ENCODE measurements at regions not wholly inside any gene's neighbourhood (a gene's known extent, or its start where the extent isn't known, plus 50 kb on each side); places are given as distances from the start of the nearest gene placed in this dataset.

DNA sequence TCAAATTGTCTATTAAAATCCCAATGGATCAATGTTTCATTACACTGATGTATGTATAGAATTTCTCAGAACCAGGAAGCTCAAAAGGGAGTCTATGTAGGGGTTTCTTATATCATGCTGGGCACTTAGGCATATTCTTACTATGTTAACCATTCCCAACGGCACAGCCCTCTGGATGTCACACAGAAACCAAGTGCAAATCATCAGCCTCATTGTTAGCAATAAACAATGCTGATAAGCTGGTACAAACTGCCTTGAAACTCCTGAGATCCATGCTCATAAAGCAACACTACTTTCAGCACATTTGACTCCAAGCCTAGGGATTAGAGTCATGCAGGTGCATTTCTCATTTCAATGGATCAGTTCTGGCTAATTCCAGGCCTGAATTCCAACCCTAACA, 730.2 kb upstream of the SLC39A10 start:
- H4K20me1 ChIP-seq (ENCODE audit: insufficient read depth, low read length): no peaks in the 10 kb centered on the region
- H2AFZ ChIP-seq (ENCODE audit: low read depth, low read length): no peak overlapping the region
- no peaks in the 10 kb centered on the region for H3K79me2 ChIP-seq (ENCODE audit: low read length)
- no peak for TF ChIP-seq EZH2phosphoT487 (IDR thresholded peaks at IDR 0.05; ENCODE audit: low read depth)
- TF ChIP-seq, protein P1, sequence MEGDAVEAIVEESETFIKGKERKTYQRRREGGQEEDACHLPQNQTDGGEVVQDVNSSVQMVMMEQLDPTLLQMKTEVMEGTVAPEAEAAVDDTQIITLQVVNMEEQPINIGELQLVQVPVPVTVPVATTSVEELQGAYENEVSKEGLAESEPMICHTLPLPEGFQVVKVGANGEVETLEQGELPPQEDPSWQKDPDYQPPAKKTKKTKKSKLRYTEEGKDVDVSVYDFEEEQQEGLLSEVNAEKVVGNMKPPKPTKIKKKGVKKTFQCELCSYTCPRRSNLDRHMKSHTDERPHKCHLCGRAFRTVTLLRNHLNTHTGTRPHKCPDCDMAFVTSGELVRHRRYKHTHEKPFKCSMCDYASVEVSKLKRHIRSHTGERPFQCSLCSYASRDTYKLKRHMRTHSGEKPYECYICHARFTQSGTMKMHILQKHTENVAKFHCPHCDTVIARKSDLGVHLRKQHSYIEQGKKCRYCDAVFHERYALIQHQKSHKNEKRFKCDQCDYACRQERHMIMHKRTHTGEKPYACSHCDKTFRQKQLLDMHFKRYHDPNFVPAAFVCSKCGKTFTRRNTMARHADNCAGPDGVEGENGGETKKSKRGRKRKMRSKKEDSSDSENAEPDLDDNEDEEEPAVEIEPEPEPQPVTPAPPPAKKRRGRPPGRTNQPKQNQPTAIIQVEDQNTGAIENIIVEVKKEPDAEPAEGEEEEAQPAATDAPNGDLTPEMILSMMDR (IDR thresholded peaks at IDR 0.05; ENCODE audit: low read depth, low read length): no peak
- no peak overlapping the region for H3K27ac ChIP-seq (ENCODE audit: low read length)
- no peak overlapping the region for H3K4me2 ChIP-seq (ENCODE audit: low read length)
- H3K27me3 ChIP-seq (ENCODE audit: low read depth, low read length): no peaks in the 10 kb centered on the region
- no peak overlapping the region for H3K4me3 ChIP-seq (ENCODE audit: low read length)
- no peaks in the 10 kb centered on the region for H3K36me3 ChIP-seq (replicated peaks; ENCODE audit: low read depth, low read length)
- no peaks in the 10 kb centered on the region for H3K9me3 ChIP-seq (ENCODE audit: insufficient read depth, low read length)
- no peaks in the 10 kb centered on the region for H3K4me1 ChIP-seq (ENCODE audit: low read length)
- no peak overlapping the region for H3K9ac ChIP-seq (ENCODE audit: low read length)

DNA sequence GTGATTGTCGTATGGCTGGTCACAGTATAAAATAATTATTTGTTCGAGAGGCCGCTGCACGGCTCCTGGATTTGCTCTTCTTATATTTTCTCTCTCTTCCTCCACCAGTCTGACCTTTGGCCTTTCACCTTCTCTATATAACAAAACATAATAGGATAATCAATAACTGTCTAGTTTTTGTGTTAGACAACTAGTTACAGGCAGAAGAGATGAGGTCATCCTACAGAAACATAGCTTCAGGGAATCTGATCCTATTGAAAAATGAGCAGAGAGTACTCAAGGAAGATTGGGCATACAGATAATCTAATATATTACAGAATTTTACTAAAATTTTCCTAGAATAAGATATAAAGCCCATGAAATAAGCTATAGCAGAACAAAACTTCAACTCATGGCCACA, 731.3 kb upstream of the SLC39A10 start:
- Histone ChIP-seq H3K4me3 (ENCODE audit: low read length) (no peak overlapping the region), H3K79me2 (ENCODE audit: low read length) (no peaks in the 10 kb centered on the region), H3K27ac (ENCODE audit: low read length) (no peak overlapping the region), H3K4me1 (ENCODE audit: low read length) (no peaks in the 10 kb centered on the region), H3K27me3 (ENCODE audit: low read depth, low read length) (no peaks in the 10 kb centered on the region), H3K9me3 (ENCODE audit: insufficient read depth, low read length) (no peaks in the 10 kb centered on the region), H4K20me1 (ENCODE audit: insufficient read depth, low read length) (no peaks in the 10 kb centered on the region), H3K36me3 (replicated peaks; ENCODE audit: low read depth, low read length) (no peaks in the 10 kb centered on the region), H2AFZ (ENCODE audit: low read depth, low read length) (no peak overlapping the region), H3K4me2 (ENCODE audit: low read length) (no peak overlapping the region), H3K9ac (ENCODE audit: low read length) (no peak overlapping the region)
- TF ChIP-seq, protein P1 (IDR thresholded peaks at IDR 0.05; ENCODE audit: low read depth, low read length): no peak
- no peak for TF ChIP-seq EZH2phosphoT487 (IDR thresholded peaks at IDR 0.05; ENCODE audit: low read depth)

DNA sequence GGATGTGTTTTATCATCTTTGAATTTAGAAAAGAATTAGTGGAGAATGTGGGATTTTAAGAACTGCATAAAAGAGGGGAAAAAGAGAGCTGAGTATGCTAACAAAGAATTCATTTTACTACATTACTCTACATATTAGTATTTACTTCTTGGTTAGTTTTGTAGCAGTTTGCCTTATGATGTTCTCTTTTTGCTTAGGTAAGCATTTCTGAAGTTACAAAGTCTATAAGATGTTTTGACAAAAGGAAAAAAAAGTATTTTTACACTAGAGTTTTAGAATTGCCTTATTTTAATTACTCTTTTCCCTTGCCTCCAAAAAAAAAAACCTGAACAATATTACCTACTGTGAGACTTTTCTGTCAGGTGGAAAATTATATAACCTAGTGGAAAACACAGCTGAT, 739.5 kb upstream of the SLC39A10 start:
- H3K36me3 ChIP-seq (replicated peaks; ENCODE audit: low read depth, low read length): no peaks in the 10 kb centered on the region
- TF ChIP-seq, protein P1 (IDR thresholded peaks at IDR 0.05; ENCODE audit: low read depth, low read length): no peak
- TF ChIP-seq EZH2phosphoT487 (IDR thresholded peaks at IDR 0.05; ENCODE audit: low read depth): no peak
- H4K20me1 ChIP-seq (ENCODE audit: insufficient read depth, low read length): no peaks in the 10 kb centered on the region
- H3K4me1 ChIP-seq (ENCODE audit: low read length): no peaks in the 10 kb centered on the region
- H3K27me3 ChIP-seq (ENCODE audit: low read depth, low read length): no peaks in the 10 kb centered on the region
- no peak overlapping the region for H3K27ac ChIP-seq (ENCODE audit: low read length)
- no peaks in the 10 kb centered on the region for H3K79me2 ChIP-seq (ENCODE audit: low read length)
- no peak overlapping the region for H2AFZ ChIP-seq (ENCODE audit: low read depth, low read length)
- no peaks in the 10 kb centered on the region for H3K9me3 ChIP-seq (ENCODE audit: insufficient read depth, low read length)
- no peak overlapping the region for H3K9ac ChIP-seq (ENCODE audit: low read length)
- no peak overlapping the region for H3K4me2 ChIP-seq (ENCODE audit: low read length)
- H3K4me3 ChIP-seq (ENCODE audit: low read length): no peak overlapping the region

DNA sequence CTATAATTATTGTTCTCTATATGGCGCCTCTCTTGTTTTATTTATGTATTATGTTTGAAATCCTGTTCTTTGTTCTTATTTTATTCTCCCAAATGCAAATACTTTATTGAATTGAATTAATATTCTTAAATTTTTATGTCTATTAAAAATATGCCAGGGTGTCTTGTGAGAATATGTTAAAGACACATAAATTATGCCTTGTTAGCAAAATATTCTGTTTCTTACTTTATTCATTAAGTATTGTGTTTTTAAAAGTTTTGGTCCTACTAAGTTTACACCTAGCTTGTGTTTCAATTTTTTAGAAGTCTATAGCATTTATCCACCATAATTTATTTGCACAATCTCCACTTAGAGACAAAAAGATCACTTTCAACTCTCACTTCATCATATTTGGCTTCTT, 741.5 kb upstream of the SLC39A10 start:
- H3K4me1 ChIP-seq (ENCODE audit: low read length): no peaks in the 10 kb centered on the region
- no peak overlapping the region for H3K4me3 ChIP-seq (ENCODE audit: low read length)
- no peak overlapping the region for H3K9ac ChIP-seq (ENCODE audit: low read length)
- H2AFZ ChIP-seq (ENCODE audit: low read depth, low read length): no peak overlapping the region
- no peaks in the 10 kb centered on the region for H3K79me2 ChIP-seq (ENCODE audit: low read length)
- no peak overlapping the region for H3K4me2 ChIP-seq (ENCODE audit: low read length)
- TF ChIP-seq EZH2phosphoT487 (IDR thresholded peaks at IDR 0.05; ENCODE audit: low read depth): no peak
- TF ChIP-seq, protein P1 (IDR thresholded peaks at IDR 0.05; ENCODE audit: low read depth, low read length): no peak
- H3K27ac ChIP-seq (ENCODE audit: low read length): no peak overlapping the region
- H3K36me3 ChIP-seq (replicated peaks; ENCODE audit: low read depth, low read length): no peaks in the 10 kb centered on the region
- H3K27me3 ChIP-seq (ENCODE audit: low read depth, low read length): no peaks in the 10 kb centered on the region
- H3K9me3 ChIP-seq (ENCODE audit: insufficient read depth, low read length): no peaks in the 10 kb centered on the region
- H4K20me1 ChIP-seq (ENCODE audit: insufficient read depth, low read length): no peaks in the 10 kb centered on the region
